ENCODE measurements at regions not wholly inside any gene's neighbourhood (a gene's known extent, or its start where the extent isn't known, plus 50 kb on each side); places are given as distances from the start of the nearest gene placed in this dataset.

- TF ChIP-seq CTCF (IDR thresholded peaks at IDR 0.05) (no peak), POLR2AphosphoS5 (IDR thresholded peaks at IDR 0.05) (no peak)
Observed at GRCh38 chr7:156327474-156327873, 313.1 kb upstream of the RNF32 start.

Measured in upper lobe of left lung (tissue), 4 donors.